Breast epithelium (tissue), 4 donors: ENCODE measurements at regions not wholly inside any gene's neighbourhood (a gene's known extent, or its start where the extent isn't known, plus 50 kb on each side); places are given as distances from the start of the nearest gene placed in this dataset.
"Not testable (repeated sequence)": the region's sequence is repeated elsewhere in the genome, so short reads cannot be mapped to it uniquely, and the experiment has no call there.

Experiments used
- DNase-seq, 2 donors: peaks; one replicate each; pipeline ENCODE4 v3.0.0-alpha.2; 2019; ENCODE audit warnings: low spot score in 2 of 2
- H3K27ac ChIP-seq, 2 donors: fragments of 200-600 bp; sonication (generic) in 1 of 2; one replicate each; pipeline ENCODE4 v1.5.1; 2016 to 2019; ENCODE audit warnings: mild to moderate bottlenecking in 1 of 2
- H3K27me3 ChIP-seq, 2 donors: fragments of 200-600 bp; sonication (generic) in 1 of 2; one replicate each; pipeline versions ENCODE4 v1.5.1 to v1.6.0; 2017 to 2019; ENCODE audit warnings: control low read depth in 1 of 2, mild to moderate bottlenecking in 1 of 2
- H3K36me3 ChIP-seq: fragments of 200-600 bp; one replicate; pipeline ENCODE4 v1.5.1; 2019
- H3K4me1 ChIP-seq, 2 donors: fragments of 200-600 bp; sonication (generic); one replicate each; pipeline ENCODE4 v1.5.1; 2016 to 2019; ENCODE audit warnings: control low read depth in 1 of 2
- H3K4me3 ChIP-seq, 3 donors: fragments of 200-600 bp; sonication (generic); 1 replicate in 2 of 3; 2 replicates in 1 of 3; pipeline ENCODE4 v1.5.1; 2016 to 2019; ENCODE audit warnings: mild to moderate bottlenecking in 3 of 3, moderate library complexity in 2 of 3
- H3K9me3 ChIP-seq, 2 donors: fragments of 200-600 bp; sonication (generic) in 1 of 2; one replicate each; pipeline ENCODE4 v1.5.1; 2016 to 2019; ENCODE audit warnings: control low read depth in 1 of 2
- POLR2A ChIP-seq: fragments of 450-650 bp; IDR thresholded peaks from one replicate; pipeline ENCODE4 v1.6.1; 2016; ENCODE audit warnings: antibody characterized with exemption, mild to moderate bottlenecking, moderate library complexity
- POLR2AphosphoS5 ChIP-seq, 3 donors: sonication (generic); formaldehyde crosslinking; IDR thresholded peaks; one replicate each; pipeline ENCODE4 v1.6.1; 2017; ENCODE audit warnings: antibody characterized with exemption in 3 of 3
- intact Hi-C: fragments of 100-400 bp; cut with DNase I; formaldehyde crosslinking; loops from one replicate; pipeline ENCODE4 v1.15.1; 2023; ENCODE audit warnings: low total_unique reads
- TF ChIP-seq, protein P1 (sequence below), 3 donors: fragments of 450-650 bp; IDR thresholded peaks; one replicate each; pipeline ENCODE4 v1.5.1; 2016 to 2017; ENCODE audit warnings: antibody characterized with exemption in 3 of 3, mild to moderate bottlenecking in 3 of 3, moderate library complexity in 3 of 3

DNA sequence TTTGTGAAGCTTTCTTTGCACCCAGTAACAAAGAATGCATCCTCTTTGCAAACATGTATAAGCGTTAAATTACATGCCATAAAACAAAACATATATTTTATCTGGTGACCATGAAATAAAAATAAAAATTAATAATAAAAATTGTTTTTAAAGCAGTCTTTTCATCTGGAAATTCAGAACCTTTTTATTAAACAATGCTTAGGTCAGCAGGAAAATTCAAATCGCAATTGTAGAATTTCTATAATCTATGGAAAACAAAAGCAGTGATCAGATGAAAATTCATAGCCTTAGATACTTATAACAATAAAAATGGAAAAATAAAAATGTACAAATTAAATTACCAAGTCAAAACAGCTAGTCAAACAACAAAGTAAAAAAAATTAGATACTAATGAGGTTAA, 435.9 kb upstream of the CHAC2 start:
- intact Hi-C loops = no loop called here
- no peaks in the 10 kb centered on the region for H3K36me3 ChIP-seq
- no peak overlapping the region for H3K27ac ChIP-seq
- H3K27me3 ChIP-seq = no peaks in the 10 kb centered on the region
- DNase-seq = no peak
- H3K4me3 ChIP-seq = no peak overlapping the region
- TF ChIP-seq, protein P1, sequence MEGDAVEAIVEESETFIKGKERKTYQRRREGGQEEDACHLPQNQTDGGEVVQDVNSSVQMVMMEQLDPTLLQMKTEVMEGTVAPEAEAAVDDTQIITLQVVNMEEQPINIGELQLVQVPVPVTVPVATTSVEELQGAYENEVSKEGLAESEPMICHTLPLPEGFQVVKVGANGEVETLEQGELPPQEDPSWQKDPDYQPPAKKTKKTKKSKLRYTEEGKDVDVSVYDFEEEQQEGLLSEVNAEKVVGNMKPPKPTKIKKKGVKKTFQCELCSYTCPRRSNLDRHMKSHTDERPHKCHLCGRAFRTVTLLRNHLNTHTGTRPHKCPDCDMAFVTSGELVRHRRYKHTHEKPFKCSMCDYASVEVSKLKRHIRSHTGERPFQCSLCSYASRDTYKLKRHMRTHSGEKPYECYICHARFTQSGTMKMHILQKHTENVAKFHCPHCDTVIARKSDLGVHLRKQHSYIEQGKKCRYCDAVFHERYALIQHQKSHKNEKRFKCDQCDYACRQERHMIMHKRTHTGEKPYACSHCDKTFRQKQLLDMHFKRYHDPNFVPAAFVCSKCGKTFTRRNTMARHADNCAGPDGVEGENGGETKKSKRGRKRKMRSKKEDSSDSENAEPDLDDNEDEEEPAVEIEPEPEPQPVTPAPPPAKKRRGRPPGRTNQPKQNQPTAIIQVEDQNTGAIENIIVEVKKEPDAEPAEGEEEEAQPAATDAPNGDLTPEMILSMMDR (IDR thresholded peaks at IDR 0.05) = no peak
- TF ChIP-seq POLR2A (no peak), POLR2AphosphoS5 (IDR thresholded peaks at IDR 0.05) (no peak)
- no peaks in the 10 kb centered on the region for H3K4me1 ChIP-seq
- no peaks in the 10 kb centered on the region for H3K9me3 ChIP-seq

DNA sequence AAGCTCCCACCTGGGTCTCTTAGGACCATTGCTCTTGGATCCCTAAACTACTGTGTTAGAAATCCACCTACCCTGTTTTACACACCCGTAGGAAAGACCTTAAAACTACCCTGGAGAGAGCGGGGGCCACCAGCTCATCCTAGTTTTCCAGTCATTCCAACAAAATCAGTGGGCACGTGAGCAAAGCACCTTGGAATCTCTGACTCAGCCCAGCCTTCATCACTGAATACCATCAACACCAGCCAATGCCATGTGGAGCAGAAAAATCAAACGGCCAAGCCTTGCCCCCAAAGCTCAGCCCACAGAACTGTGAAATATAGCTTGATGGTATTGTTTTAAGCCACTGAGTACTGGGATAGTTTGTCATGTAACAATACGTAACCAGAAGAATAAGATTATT, 449.7 kb upstream of the CHAC2 start:
- Histone ChIP-seq H3K4me1 (no peaks in the 10 kb centered on the region), H3K27me3 (no peaks in the 10 kb centered on the region), H3K9me3 (no peaks in the 10 kb centered on the region), H3K36me3 (no peaks in the 10 kb centered on the region), H3K4me3 (no peak overlapping the region), H3K27ac (no peak overlapping the region)
- DNase-seq = no peak
- intact Hi-C loops = no loop called here
- TF ChIP-seq POLR2A (no peak), POLR2AphosphoS5 (IDR thresholded peaks at IDR 0.05) (no peak)

DNA sequence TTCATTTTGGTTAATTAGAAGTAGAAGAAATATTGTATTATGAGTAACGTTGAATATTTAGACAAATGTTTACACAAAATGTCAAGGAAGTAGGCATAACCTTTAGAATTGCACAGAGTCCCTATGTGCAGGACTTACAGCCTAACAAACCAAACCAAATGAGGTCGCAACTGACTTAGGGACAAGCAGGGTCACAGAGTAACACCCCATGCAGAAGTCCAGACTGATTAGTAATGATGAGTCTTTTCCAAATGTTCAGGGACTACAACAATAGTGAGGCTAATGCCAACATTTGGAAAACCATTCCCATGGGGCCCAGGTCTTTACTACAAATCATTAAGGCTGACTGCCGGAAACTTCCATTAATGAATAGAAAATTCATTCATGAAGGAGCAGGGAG, 452.5 kb upstream of the CHAC2 start:
- Histone ChIP-seq H3K9me3 (no peaks in the 10 kb centered on the region), H3K36me3 (no peaks in the 10 kb centered on the region), H3K4me3 (no peak overlapping the region), H3K27ac (no peak overlapping the region), H3K4me1 (no peaks in the 10 kb centered on the region), H3K27me3 (no peaks in the 10 kb centered on the region)
- intact Hi-C loops = no loop called here
- no peak for TF ChIP-seq POLR2AphosphoS5 (IDR thresholded peaks at IDR 0.05)
- TF ChIP-seq POLR2A = no peak
- TF ChIP-seq, protein P1 (IDR thresholded peaks at IDR 0.05) = no peak
- DNase-seq = no peak

DNA sequence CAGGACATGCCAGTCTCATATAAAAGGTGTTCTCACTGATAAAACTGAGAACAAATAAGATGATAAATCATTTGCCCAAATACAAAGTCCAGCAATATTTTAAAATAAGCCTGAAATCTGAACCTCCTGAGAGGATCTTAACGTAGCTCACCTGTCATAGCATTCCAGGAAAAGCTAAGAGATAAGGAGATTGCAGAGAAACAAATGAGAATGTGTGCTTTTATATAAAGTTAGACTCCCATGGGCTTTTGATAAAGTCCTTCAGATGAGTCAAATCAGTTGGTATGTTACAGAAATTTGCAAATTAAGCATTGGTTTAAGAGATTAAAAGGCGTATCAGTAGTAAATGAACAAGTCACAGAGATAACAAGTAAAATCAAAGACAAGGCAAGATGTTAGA, 452.9 kb upstream of the CHAC2 start:
- no peak overlapping the region for H3K4me3 ChIP-seq
- no peak overlapping the region for H3K27ac ChIP-seq
- no peaks in the 10 kb centered on the region for H3K4me1 ChIP-seq
- intact Hi-C loops = no loop called here
- no peak for DNase-seq
- H3K27me3 ChIP-seq = no peaks in the 10 kb centered on the region
- H3K9me3 ChIP-seq = no peaks in the 10 kb centered on the region
- no peaks in the 10 kb centered on the region for H3K36me3 ChIP-seq
- TF ChIP-seq POLR2A = no peak
- TF ChIP-seq, protein P1 (IDR thresholded peaks at IDR 0.05) = no peak
- TF ChIP-seq POLR2AphosphoS5 (IDR thresholded peaks at IDR 0.05) = no peak

DNA sequence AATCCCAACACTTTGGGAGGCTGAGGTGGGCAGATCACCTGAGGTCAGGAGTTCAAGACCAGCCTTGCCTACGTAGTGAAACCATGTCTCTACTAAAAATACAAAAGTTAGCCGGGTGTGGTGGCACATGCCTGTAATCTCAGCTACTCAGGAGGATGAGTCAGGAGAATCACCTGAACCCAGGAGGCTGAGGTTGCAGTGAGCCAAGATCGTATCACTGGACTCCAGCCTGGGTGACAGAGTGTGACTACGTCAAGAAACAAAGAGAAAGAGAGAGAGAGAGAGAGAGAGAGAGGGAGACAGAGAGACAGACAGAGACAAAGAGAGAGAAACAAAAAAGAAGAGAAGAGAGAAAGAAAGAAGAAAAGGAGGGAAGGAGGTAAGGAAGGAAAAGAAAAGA, 454.0 kb upstream of the CHAC2 start:
- H3K27me3 ChIP-seq, H3K36me3 ChIP-seq, intact Hi-C loops, H3K27ac ChIP-seq, H3K9me3 ChIP-seq, H3K4me1 ChIP-seq, DNase-seq, H3K4me3 ChIP-seq: not testable (repeated sequence)

DNA sequence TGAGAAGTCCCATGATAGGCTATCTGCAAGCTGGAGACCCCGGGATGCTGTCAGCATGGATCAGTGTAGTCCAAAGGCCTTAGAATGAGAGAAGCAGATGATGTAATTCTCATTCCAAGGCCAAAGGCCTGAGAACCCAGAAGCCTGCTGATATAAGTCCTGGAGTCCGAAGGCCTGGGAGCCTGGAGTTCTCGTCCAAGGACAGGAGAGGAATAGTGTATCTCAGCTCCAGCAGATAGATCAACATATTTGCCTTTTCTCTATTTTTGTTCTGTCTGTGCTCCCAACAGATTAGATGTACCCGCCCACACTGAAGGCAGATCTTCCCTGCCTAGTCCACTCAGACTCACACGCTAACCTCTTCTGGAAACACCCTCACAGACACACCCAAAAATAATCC, 454.9 kb upstream of the CHAC2 start:
- H3K27ac ChIP-seq = no peak overlapping the region
- DNase-seq = no peak
- intact Hi-C loops = no loop called here
- no peaks in the 10 kb centered on the region for H3K9me3 ChIP-seq
- H3K4me3 ChIP-seq = no peak overlapping the region
- no peak for TF ChIP-seq POLR2A
- TF ChIP-seq, protein P1 (IDR thresholded peaks at IDR 0.05) = no peak
- no peak for TF ChIP-seq POLR2AphosphoS5 (IDR thresholded peaks at IDR 0.05)
- no peaks in the 10 kb centered on the region for H3K4me1 ChIP-seq
- no peaks in the 10 kb centered on the region for H3K36me3 ChIP-seq
- no peaks in the 10 kb centered on the region for H3K27me3 ChIP-seq
